ENCODE measurements at regions not wholly inside any gene's neighbourhood (a gene's known extent, or its start where the extent isn't known, plus 50 kb on each side); places are given as distances from the start of the nearest gene placed in this dataset.

DNA sequence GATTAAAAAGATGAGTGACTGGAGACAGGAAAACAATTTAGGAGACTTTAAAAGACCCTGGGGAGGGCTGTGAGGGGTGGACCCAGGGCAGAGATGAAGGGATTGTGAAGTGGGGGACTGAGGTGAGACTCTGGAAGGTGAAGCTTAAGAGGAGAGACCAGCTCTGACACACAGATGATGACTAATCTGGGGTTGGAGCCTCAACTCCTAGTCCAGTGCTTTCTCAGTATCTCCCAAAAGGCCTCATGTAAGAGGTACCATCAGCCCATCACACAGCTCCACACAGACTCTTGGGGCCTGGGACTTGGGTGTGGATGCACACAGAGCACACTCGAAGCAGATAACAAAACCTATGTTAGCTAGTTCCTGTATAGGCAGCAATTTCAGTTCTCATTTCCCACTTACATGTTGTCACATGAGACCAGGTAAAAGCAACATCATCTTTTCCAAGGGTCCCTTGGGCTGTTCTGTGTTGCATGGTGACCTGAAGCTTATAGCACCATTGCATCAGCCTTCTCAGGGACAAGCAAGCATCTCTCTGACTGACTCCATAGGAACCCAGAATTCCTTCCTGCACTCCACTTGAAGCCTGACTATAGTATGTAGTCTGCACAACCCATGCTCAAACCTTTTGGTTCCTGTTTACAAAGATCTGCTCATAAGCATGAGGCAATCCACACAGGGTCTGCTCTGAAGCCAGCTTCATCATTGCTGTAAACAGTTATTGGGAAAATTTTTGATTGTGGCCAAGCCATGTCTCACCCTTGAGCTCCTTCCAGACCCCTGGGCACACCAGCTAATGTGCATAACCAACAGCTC, 88.6 kb upstream of the MYCBP2 start:
- TF ChIP-seq, protein P1, sequence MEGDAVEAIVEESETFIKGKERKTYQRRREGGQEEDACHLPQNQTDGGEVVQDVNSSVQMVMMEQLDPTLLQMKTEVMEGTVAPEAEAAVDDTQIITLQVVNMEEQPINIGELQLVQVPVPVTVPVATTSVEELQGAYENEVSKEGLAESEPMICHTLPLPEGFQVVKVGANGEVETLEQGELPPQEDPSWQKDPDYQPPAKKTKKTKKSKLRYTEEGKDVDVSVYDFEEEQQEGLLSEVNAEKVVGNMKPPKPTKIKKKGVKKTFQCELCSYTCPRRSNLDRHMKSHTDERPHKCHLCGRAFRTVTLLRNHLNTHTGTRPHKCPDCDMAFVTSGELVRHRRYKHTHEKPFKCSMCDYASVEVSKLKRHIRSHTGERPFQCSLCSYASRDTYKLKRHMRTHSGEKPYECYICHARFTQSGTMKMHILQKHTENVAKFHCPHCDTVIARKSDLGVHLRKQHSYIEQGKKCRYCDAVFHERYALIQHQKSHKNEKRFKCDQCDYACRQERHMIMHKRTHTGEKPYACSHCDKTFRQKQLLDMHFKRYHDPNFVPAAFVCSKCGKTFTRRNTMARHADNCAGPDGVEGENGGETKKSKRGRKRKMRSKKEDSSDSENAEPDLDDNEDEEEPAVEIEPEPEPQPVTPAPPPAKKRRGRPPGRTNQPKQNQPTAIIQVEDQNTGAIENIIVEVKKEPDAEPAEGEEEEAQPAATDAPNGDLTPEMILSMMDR (IDR thresholded peaks at IDR 0.05; ENCODE audit: insufficient read depth, low read depth, low read length, missing control alignments), result no peak
- DNase-seq (ENCODE audit: low read depth), result peak; percentile 48
- no peak overlapping the region for H3K4me3 ChIP-seq (ENCODE audit: low read depth, low read length)

GRCh38 chr13:77412860-77413259, 86.0 kb upstream of the MYCBP2 start:
- H3K4me3 ChIP-seq (ENCODE audit: low read depth, low read length), result no peak overlapping the region
- TF ChIP-seq, protein P1 (IDR thresholded peaks at IDR 0.05; ENCODE audit: insufficient read depth, low read depth, low read length, missing control alignments), result no peak
- DNase-seq (ENCODE audit: low read depth), result no peak

DNA sequence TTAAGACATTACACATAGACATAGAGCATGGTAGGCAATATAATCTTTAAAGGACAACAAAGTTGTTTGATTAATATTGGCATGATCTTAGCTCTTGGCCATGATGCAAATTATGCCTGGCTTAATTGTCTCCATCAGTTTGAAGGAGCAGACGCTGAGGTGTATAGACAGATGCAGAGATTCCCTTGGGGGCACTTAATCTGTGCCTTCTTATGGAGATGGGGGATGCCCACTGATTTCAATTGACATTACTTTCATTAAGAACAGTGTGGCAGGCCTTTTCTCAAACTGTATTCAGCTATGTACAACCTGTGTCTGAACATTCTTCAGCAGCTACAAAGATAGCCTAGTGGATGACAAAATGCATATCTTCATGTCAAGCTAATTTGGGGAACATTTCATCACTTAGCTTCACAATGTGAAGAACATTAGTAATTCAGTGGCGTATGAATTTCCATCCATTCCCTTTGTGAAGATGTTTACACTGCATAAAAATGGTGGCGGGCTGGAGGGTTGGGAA, 85.3 kb upstream of the MYCBP2 start:
- TF ChIP-seq, protein P1 (IDR thresholded peaks at IDR 0.05; ENCODE audit: insufficient read depth, low read depth, low read length, missing control alignments), result no peak
- H3K4me3 ChIP-seq (ENCODE audit: low read depth, low read length), result no peak overlapping the region
- DNase-seq (ENCODE audit: low read depth), result no peak

DNA sequence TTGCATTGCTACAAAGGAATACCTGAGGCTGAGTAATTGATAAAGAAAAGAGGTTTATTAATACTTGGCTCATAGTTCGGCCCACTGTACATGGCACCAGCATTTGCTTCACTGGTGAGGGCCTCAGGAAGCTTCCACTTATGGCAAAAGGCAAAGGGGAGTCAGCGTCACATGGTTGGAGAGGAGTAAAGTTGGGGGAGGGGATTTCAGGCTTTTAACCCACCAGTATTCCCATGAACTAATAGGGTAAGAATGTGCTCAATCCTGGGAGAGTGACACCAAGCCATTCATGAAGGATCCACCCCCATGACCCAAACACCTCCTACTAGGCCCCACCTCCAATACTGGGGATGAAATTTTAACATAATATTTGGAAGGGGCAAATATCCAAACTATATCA, 82.5 kb upstream of the MYCBP2 start:
- TF ChIP-seq, protein P1 (IDR thresholded peaks at IDR 0.05; ENCODE audit: insufficient read depth, low read depth, low read length, missing control alignments), result no peak
- no peak for DNase-seq (ENCODE audit: low read depth)
- no peak overlapping the region for H3K4me3 ChIP-seq (ENCODE audit: low read depth, low read length)

- TF ChIP-seq, protein P1 (IDR thresholded peaks at IDR 0.05; ENCODE audit: insufficient read depth, low read depth, low read length, missing control alignments), result no peak
- H3K4me3 ChIP-seq (ENCODE audit: low read depth, low read length), result no peak overlapping the region
- DNase-seq (ENCODE audit: low read depth), result no peak
Observed at GRCh38 chr13:77406644-77407440, 79.9 kb upstream of the MYCBP2 start.

DNA sequence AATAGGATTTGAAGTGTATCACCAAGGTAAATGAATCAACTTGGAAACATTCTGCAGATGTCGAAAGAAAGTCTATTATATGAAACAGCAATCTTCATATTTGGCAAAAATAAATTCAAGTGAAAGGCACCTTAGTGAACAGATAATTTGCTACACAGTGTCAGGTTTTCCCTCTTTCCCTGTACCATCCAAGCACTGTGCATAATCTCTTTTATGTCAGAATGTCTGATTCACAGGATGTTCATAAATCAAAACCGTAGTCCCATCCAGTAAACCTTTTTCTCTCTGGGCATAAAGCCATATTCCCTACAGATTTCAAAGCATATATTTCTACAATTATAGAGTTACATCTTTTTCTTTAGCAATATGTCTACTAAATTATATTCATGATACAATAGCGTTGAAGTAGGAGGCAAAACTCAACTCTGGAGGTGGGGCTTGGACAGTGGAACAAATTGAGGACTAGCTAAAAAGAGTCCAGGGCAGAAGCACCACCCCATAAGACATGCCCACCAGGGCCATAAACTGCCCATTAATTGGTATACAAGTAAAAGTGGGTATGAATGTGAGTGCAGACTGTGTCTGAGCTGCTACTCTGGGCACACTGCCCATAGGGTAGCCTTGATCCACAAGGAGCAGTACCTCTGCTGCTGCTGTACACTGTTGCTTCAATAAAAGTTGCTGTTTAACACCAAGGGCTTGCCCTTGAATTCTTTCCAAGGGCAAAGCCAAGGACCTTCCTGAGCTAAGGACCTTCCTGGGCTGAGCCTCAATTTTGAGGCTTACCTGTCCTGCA, 72.1 kb upstream of the MYCBP2 start:
- TF ChIP-seq, protein P1 (IDR thresholded peaks at IDR 0.05; ENCODE audit: insufficient read depth, low read depth, low read length, missing control alignments), result no peak
- DNase-seq (ENCODE audit: low read depth), result no peak
- no peak overlapping the region for H3K4me3 ChIP-seq (ENCODE audit: low read depth, low read length)

Measured in GM12865 (cell line).